ENCODE measurements at regions not wholly inside any gene's neighbourhood (a gene's known extent, or its start where the extent isn't known, plus 50 kb on each side); places are given as distances from the start of the nearest gene placed in this dataset.

DNA sequence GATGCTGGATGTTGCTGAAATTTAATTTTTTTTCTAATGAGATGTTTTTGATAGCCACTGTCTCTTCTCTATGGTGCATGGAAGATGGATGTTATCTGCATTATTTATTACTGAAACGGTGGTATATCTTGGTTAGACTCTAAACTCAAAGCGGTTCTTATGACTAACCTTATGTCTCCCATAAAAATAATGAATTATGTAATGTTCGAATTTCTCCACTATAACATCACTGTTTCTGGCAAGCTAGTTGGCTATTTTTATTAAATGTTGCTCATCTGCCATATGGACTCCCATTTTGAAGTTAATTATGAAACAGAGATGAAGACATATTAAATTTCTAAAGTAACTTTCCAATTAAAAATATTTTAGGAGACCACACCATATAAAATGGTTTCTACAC is 808.6 kb upstream of the ADGRL4 start:
- H3K27ac Mint-ChIP-seq = no peak overlapping the region
- H3K27me3 Mint-ChIP-seq (ENCODE audit: low read depth in 3 of 3) = no peaks in the 10 kb centered on the region
- no peak overlapping the region for H3K4me3 Mint-ChIP-seq
- no peaks in the 10 kb centered on the region for H3K4me1 Mint-ChIP-seq
- no peak for DNase-seq
- peaks cover 14 to 54% (median 20%) of the 10 kb centered on the region in 6 donors for H3K9me3 Mint-ChIP-seq
- H3K36me3 Mint-ChIP-seq = no peaks in the 10 kb centered on the region

DNA sequence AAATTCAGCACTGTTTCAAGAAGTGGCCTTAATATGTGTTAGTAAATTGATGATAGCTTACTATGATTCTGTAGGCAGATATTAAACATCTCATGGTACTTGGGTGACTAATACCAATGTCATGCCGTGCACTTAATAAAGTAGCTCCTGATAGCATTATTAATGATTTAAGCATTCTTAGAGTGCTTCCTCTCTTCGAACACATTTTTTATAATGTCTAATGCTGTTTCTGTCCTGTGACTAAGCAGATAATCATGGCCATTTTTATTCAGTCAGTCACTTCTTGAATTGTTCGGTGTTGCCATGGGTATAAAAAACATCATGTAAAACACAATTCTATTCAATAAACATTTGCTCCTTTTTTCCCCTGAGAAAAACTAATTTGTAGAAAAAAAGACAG is 804.6 kb upstream of the ADGRL4 start:
- Mint-ChIP-seq H3K27me3 (ENCODE audit: low read depth in 3 of 3) (peaks cover 0 to 1% (median 0%) of the 10 kb centered on the region in 3 donors), H3K36me3 (peaks cover 0 to 3% (median 0%) of the 10 kb centered on the region in 3 donors), H3K4me3 (no peak overlapping the region), H3K9me3 (peaks cover 4 to 56% (median 31%) of the 10 kb centered on the region in 6 donors), H3K27ac (no peak overlapping the region), H3K4me1 (no peaks in the 10 kb centered on the region)
- DNase-seq = no peak

DNA sequence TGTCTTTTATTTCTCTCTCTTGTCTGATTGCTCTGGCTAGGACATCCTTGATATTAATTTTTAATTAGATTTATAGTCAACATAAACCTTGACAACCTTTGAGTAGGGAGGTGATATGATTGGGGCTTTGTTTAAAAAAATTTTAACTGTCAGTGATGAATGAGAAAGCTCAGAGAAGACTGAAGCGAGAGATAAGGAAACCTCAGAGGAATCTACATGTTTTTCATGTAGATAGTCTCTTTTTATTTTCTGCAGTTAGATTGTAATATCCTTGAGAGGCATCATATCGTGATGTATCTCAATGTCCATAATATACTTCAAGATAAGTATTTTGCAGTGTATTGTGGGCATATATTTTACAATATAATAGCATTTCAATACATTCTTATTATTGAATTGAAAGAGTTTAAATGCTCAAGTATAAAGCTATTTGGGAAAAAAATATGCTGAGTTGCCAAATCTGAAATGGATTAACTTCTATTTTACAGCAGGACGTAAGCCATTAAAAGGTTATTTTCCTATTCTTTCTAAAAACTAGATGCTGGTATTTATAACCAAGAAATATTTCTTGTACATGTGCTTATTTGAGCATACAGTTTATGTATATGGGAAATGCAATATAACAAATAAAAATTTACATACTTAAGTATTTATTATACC is 802.4 kb upstream of the ADGRL4 start:
- no peaks in the 10 kb centered on the region for H3K4me1 Mint-ChIP-seq
- no peak overlapping the region for H3K4me3 Mint-ChIP-seq
- H3K36me3 Mint-ChIP-seq = peaks cover 0 to 3% (median 0%) of the 10 kb centered on the region in 3 donors
- no peak overlapping the region for H3K27ac Mint-ChIP-seq
- peaks cover 4 to 63% (median 39%) of the 10 kb centered on the region in 6 donors for H3K9me3 Mint-ChIP-seq
- DNase-seq = no peak
- H3K27me3 Mint-ChIP-seq (ENCODE audit: low read depth in 3 of 3) = peaks cover 0 to 1% (median 0%) of the 10 kb centered on the region in 3 donors

DNA sequence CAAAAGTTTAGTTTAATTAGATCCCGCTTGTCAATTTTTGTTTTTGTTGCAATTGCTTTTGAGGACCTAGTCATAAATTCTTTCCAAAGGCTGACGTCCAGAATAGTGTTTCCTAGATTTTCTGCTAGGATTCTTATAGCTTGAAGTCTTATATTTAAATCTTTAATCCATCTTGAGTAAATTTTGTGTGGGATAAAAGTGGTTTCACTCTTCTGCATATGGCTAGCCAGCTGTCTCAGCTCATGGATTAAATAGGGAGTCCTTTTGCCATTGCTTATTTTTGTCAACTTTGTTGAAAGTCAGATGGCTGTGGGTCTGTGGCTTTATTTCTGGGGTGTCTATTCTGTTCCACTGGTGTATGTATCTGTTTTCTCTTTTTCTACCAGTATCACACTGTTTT is 801.3 kb upstream of the ADGRL4 start:
- peaks cover 0 to 3% (median 0%) of the 10 kb centered on the region in 3 donors for H3K36me3 Mint-ChIP-seq
- peaks cover 0 to 1% (median 0%) of the 10 kb centered on the region in 3 donors for H3K27me3 Mint-ChIP-seq (ENCODE audit: low read depth in 3 of 3)
- no peaks in the 10 kb centered on the region for H3K4me1 Mint-ChIP-seq
- H3K27ac Mint-ChIP-seq = no peak overlapping the region
- no peak overlapping the region for H3K4me3 Mint-ChIP-seq
- peaks cover 2 to 61% (median 41%) of the 10 kb centered on the region in 6 donors for H3K9me3 Mint-ChIP-seq
- no peak for DNase-seq

DNA sequence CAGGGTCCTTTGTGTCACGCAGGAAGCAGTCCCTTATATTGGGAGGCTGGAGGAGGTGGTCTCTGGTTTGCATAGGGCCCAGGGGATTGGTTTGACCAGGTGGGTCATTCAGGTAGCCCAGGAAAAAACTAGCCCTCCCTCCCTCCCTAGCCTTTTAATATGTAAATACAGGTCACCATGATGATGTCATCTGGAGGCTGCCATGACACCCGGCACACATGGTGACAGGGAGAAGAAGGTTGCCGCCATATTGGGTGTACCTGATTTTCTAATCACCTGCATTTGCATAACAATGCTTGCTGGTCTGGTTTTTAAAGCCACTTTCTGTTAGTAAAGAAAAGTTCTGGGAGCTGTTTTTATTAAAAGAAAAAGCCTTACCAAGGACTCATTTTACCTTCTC is 791.0 kb upstream of the ADGRL4 start:
- peaks cover 7 to 50% (median 37%) of the 10 kb centered on the region in 6 donors for H3K9me3 Mint-ChIP-seq
- no peak for DNase-seq
- no peak overlapping the region for H3K4me3 Mint-ChIP-seq
- H3K27ac Mint-ChIP-seq = no peak overlapping the region
- H3K36me3 Mint-ChIP-seq = no peaks in the 10 kb centered on the region
- H3K27me3 Mint-ChIP-seq (ENCODE audit: low read depth in 3 of 3) = no peaks in the 10 kb centered on the region
- no peaks in the 10 kb centered on the region for H3K4me1 Mint-ChIP-seq

DNA sequence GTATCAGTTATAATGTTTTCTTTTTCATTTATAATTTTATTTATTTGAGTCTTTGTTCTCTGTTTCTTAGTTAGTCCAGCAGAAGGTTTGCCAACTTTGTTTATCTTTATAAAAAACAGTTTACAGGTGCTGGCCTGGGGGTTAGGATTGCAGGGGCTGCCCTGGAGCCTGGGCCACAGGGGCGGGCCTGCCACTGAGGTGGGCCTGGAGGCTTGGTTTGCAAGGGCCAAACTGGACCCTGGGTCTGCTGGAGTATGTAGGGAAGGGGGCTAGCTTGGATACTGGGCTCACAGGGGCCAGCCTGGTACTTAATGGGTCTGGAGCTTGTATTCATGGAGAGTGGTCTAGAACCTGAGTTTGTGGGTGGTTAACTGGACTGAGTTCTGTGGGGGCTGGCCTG is 789.9 kb upstream of the ADGRL4 start:
- H3K36me3 Mint-ChIP-seq = no peaks in the 10 kb centered on the region
- H3K4me3 Mint-ChIP-seq = no peak overlapping the region
- H3K4me1 Mint-ChIP-seq = no peaks in the 10 kb centered on the region
- no peaks in the 10 kb centered on the region for H3K27me3 Mint-ChIP-seq (ENCODE audit: low read depth in 3 of 3)
- peaks cover 3 to 49% (median 33%) of the 10 kb centered on the region in 6 donors for H3K9me3 Mint-ChIP-seq
- H3K27ac Mint-ChIP-seq = no peak overlapping the region
- no peak for DNase-seq

DNA sequence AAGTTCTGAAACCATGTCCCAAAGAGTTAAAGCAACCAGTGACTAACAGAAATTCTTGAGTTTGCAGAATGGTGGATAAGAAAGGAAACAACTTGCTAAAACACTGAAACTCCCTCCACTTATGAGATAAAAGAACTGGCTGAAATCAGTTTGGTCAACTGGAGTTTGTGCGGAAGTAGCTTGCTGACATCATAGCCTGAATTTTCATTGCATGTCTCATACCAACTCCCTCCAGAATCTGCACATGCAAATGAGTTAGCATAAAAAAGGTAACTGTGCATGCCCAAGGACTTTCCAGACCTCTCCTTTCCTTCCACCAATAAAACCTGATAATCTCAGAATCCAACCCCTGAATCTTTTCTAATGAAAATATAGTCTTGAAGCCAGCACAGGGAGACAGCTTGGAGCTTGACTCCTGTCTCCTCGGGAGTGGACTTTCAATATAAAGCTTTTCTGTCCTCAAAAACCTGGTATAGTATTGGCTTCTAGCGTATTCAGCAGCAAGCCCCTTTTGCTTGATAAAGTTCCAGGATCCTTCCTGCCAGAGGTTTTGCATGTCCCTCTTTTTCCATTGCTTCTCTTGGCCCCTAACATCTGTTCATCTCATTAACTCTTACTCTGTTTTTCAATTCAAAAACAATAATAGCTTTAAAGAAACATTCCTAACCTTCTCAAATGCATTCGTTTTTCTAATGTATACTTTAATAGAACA is 785.8 kb upstream of the ADGRL4 start:
- Mint-ChIP-seq H3K4me1 (no peaks in the 10 kb centered on the region), H3K4me3 (no peak overlapping the region), H3K27me3 (ENCODE audit: low read depth in 3 of 3) (peaks cover 0 to 2% (median 2%) of the 10 kb centered on the region in 3 donors), H3K36me3 (no peaks in the 10 kb centered on the region), H3K27ac (no peak overlapping the region), H3K9me3 (peaks cover 4 to 77% (median 48%) of the 10 kb centered on the region in 6 donors)
- DNase-seq = no peak

DNA sequence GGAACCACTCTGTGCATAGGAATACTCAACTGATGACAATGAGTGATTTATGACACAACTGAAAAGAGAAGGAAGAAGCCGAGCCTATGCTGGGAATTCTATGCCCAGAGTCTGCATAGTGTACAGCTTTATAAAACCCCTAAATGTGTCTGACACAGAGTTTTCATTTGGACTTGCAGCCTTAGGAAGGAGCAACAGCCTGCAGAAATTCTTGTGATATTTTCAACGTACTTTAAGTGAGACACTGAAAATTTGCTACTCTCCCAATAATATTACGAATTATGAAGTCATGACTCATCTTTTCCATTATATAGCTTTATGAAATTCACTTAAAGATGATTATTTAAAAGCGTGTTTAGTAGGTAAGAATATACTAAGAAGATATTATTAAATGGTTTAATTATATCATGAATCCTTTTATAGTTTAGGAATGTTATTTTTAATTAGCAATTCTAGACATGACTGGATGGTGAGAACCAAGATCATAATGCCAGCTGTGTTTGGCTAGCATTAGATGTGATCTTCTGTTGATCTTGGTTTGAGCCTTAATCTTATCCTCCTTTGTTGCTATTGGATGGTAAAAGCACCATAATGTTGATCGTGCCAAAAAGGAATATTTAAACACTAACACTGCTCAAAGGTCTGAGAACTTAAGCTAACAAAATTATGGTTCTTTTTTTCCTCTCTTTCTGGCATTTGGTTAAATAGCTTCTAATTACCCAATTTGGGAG is 785.1 kb upstream of the ADGRL4 start:
- H3K27ac Mint-ChIP-seq = no peak overlapping the region
- H3K27me3 Mint-ChIP-seq (ENCODE audit: low read depth in 3 of 3) = peaks cover 0 to 2% (median 2%) of the 10 kb centered on the region in 3 donors
- DNase-seq = no peak
- H3K9me3 Mint-ChIP-seq = peaks cover 7 to 74% (median 48%) of the 10 kb centered on the region in 6 donors
- no peaks in the 10 kb centered on the region for H3K36me3 Mint-ChIP-seq
- no peak overlapping the region for H3K4me3 Mint-ChIP-seq
- H3K4me1 Mint-ChIP-seq = no peaks in the 10 kb centered on the region

DNA sequence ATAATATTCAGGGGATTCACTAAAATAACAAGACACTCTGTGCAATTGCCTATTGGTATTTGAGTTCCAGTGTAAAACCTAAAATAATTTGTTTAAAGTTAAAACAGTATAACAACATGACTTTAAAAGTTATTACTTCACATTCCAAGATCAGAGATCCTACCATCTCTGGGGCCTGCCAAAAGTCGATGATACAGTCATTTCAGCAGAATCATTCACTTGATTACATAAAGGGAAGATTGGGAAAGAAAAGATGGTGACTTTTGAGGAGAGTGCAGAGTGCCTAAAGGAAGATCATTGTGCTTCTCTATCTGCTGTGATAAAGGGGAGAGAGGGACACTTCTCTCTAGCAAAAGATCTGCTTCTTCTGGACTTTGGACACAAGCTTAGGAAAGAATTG is 784.4 kb upstream of the ADGRL4 start:
- Mint-ChIP-seq H3K4me1 (no peaks in the 10 kb centered on the region), H3K27ac (no peak overlapping the region), H3K9me3 (peaks cover 7 to 74% (median 53%) of the 10 kb centered on the region in 6 donors), H3K27me3 (ENCODE audit: low read depth in 3 of 3) (peaks cover 0 to 2% (median 2%) of the 10 kb centered on the region in 3 donors), H3K4me3 (no peak overlapping the region), H3K36me3 (no peaks in the 10 kb centered on the region)
- DNase-seq = no peak

DNA sequence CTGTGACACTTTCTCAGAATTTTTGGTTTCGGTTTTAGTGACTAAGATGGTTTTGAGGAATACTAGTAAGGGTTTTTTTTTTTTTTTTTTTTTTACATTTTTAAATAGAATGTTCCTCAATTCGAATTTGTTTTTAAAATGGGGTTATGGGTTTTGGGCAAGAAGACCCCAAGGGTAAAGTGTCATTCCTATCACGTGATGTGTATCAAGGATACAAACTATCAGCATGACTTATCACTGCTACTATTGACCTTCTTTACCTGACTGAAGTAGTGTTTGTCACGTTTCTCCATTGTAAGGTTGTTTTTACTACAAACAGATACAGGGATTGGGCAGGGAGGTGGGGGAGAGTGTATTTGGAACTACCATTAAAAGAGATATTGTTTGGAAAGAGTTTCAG is 781.1 kb upstream of the ADGRL4 start:
- H3K27me3 Mint-ChIP-seq (ENCODE audit: low read depth in 3 of 3) = peaks cover 0 to 2% (median 2%) of the 10 kb centered on the region in 3 donors
- DNase-seq = no peak
- no peaks in the 10 kb centered on the region for H3K36me3 Mint-ChIP-seq
- H3K4me1 Mint-ChIP-seq = no peaks in the 10 kb centered on the region
- no peak overlapping the region for H3K4me3 Mint-ChIP-seq
- H3K9me3 Mint-ChIP-seq = peaks cover 4 to 73% (median 42%) of the 10 kb centered on the region in 6 donors
- no peak overlapping the region for H3K27ac Mint-ChIP-seq

DNA sequence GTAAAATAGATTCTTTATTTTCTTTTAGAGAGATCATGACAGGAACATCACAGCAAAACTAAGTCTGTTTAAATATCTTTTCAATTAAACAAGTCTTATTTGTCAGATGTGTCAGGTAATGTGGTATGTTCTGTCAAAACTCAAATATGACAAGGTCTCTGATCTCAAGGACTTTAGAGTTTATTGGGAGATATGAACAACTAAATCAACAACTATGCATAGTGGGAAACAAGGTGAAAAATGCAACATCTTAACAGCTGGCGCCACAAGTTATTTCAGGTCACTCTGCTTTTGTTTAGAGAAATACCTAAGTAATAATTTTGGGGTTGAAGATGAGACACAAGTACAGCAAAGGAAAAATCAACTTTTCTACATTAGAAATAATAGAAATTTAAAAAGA is 779.4 kb upstream of the ADGRL4 start:
- Mint-ChIP-seq H3K36me3 (no peaks in the 10 kb centered on the region), H3K9me3 (peaks cover 4 to 68% (median 37%) of the 10 kb centered on the region in 6 donors), H3K4me3 (no peak overlapping the region), H3K4me1 (no peaks in the 10 kb centered on the region), H3K27me3 (ENCODE audit: low read depth in 3 of 3) (peaks cover 0 to 2% (median 2%) of the 10 kb centered on the region in 3 donors), H3K27ac (no peak overlapping the region)
- no peak for DNase-seq

DNA sequence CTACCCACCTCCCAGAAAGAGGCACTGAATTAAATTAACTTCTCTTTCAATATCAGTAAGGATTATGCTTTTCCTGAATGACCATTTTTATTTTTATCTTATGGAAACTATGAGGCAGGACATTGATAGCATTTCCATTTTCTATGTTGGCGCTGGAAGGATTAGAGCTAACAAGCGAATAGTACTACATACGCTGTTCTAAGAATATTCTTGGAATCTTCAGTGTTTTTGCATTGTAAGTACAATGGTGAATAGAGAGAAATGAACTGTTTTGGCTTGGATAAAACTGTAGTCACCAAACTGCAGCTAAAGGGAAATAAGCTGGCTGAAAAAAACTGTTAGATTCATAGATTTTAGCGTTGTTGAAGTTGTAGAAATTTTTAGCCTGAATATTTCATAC is 779.0 kb upstream of the ADGRL4 start:
- DNase-seq = no peak
- H3K27ac Mint-ChIP-seq = no peak overlapping the region
- H3K27me3 Mint-ChIP-seq (ENCODE audit: low read depth in 3 of 3) = peaks cover 0 to 2% (median 2%) of the 10 kb centered on the region in 3 donors
- H3K36me3 Mint-ChIP-seq = no peaks in the 10 kb centered on the region
- H3K4me3 Mint-ChIP-seq = no peak overlapping the region
- peaks cover 4 to 63% (median 35%) of the 10 kb centered on the region in 6 donors for H3K9me3 Mint-ChIP-seq
- H3K4me1 Mint-ChIP-seq = no peaks in the 10 kb centered on the region

DNA sequence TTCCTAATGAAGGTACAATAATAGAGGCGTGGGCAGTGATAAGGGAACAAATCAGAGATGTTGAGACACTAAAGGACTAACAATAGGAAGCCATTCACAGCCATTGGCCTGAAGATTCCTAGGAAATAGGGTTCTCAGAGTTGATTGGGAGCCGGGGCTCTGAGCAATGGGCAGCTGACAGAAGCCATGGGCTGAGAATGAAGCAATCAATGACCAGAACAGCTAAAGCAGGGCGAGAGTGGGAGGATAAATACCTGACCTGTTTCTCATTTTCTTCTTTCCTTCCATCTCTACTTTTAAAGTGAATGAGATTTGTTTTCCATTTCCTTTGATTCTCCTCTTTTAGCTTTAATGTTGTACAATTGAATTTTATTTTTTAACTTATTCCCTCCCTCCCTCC is 774.7 kb upstream of the ADGRL4 start:
- H3K9me3 Mint-ChIP-seq = peaks cover 0 to 47% (median 28%) of the 10 kb centered on the region in 6 donors
- H3K36me3 Mint-ChIP-seq = no peaks in the 10 kb centered on the region
- H3K27ac Mint-ChIP-seq = no peak overlapping the region
- DNase-seq = no peak
- H3K27me3 Mint-ChIP-seq (ENCODE audit: low read depth in 3 of 3) = no peaks in the 10 kb centered on the region
- no peak overlapping the region for H3K4me3 Mint-ChIP-seq
- no peaks in the 10 kb centered on the region for H3K4me1 Mint-ChIP-seq
